ENCODE measurements at regions not wholly inside any gene's neighbourhood (a gene's known extent, or its start where the extent isn't known, plus 50 kb on each side); places are given as distances from the start of the nearest gene placed in this dataset.

DNA sequence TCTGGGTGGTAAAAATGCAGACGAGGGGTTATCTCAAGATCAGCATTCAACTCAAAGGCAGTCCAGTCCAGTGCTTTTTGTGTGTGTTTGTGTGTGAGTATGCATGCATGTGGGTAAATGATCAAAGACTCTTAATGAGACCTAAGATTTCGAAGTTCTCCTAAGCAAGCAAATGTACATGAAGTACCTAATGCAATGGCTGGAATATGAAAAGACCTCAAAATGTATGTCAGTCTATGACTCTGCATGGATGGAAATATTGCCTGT, 151.0 kb upstream of the L3MBTL4 start:
- H3K36me3 ChIP-seq (replicated peaks in 1 of 2; ENCODE audit: control extremely low read depth in 1 of 2, control insufficient read depth in 1 of 2, extremely low read depth in 1 of 2, insufficient read depth in 2 of 2, low read length in 1 of 2): no peaks in the 10 kb centered on the region
- ATAC-seq (ENCODE audit: low read depth) (no peak), DNase-seq (no peak)
- H4K20me1 ChIP-seq (ENCODE audit: control insufficient read depth, insufficient read depth, low read length, poor library complexity, severe bottlenecking): no peaks in the 10 kb centered on the region
- POLR2A ChIA-PET: no interaction called here
- H3K9me3 ChIP-seq (ENCODE audit: control extremely low read depth in 1 of 3, control insufficient read depth in 2 of 3, insufficient read depth in 1 of 3, low read length in 2 of 3): no peaks in the 10 kb centered on the region
- Mint-ChIP-seq H3K27ac (no peak overlapping the region), H3K27me3 (no peaks in the 10 kb centered on the region), H3K4me3 (no peak overlapping the region), H3K4me1 (no peaks in the 10 kb centered on the region), H3K9me3 (ENCODE audit: insufficient read depth) (no peaks in the 10 kb centered on the region)
- no peaks in the 10 kb centered on the region for H3K4me1 ChIP-seq (ENCODE audit: control insufficient read depth in 2 of 2, insufficient read depth in 2 of 2, low read length in 2 of 2)
- no peaks in the 10 kb centered on the region for H3K79me2 ChIP-seq (ENCODE audit: control insufficient read depth, insufficient read depth, low read length)
- CTCF ChIA-PET: no interaction called here
- no peak overlapping the region for H3K27ac ChIP-seq (ENCODE audit: low read length in 2 of 2)
- no peak overlapping the region for H3K4me2 ChIP-seq (replicated peaks; ENCODE audit: low read depth, low read length, poor library complexity, severe bottlenecking)
- H3K27me3 ChIP-seq (replicated peaks in 1 of 4; ENCODE audit: control extremely low read depth in 1 of 4, control insufficient read depth in 3 of 4, insufficient read depth in 4 of 4, low read length in 3 of 4): no peaks in the 10 kb centered on the region
- 40% methylated on average over 1 of the region's 2 CpGs for WGBS (ENCODE audit: insufficient coverage)
- TF ChIP-seq, protein P1, sequence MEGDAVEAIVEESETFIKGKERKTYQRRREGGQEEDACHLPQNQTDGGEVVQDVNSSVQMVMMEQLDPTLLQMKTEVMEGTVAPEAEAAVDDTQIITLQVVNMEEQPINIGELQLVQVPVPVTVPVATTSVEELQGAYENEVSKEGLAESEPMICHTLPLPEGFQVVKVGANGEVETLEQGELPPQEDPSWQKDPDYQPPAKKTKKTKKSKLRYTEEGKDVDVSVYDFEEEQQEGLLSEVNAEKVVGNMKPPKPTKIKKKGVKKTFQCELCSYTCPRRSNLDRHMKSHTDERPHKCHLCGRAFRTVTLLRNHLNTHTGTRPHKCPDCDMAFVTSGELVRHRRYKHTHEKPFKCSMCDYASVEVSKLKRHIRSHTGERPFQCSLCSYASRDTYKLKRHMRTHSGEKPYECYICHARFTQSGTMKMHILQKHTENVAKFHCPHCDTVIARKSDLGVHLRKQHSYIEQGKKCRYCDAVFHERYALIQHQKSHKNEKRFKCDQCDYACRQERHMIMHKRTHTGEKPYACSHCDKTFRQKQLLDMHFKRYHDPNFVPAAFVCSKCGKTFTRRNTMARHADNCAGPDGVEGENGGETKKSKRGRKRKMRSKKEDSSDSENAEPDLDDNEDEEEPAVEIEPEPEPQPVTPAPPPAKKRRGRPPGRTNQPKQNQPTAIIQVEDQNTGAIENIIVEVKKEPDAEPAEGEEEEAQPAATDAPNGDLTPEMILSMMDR (IDR thresholded peaks at IDR 0.05): no peak
- no peak for TF ChIP-seq EZH2 (IDR thresholded peaks at IDR 0.05; ENCODE audit: borderline replicate concordance, insufficient read depth, low read depth, low read length, poor library complexity, severe bottlenecking)
- no peak overlapping the region for H3K9ac ChIP-seq (ENCODE audit: low read length)
- H3K4me3 ChIP-seq (ENCODE audit: control extremely low read depth in 1 of 5, extremely low read depth in 1 of 5, insufficient read depth in 1 of 5, low read depth in 2 of 5, low read length in 4 of 5): no peak overlapping the region
- H2AFZ ChIP-seq (ENCODE audit: insufficient read depth, low read depth, low read length, poor library complexity, severe bottlenecking): no peak overlapping the region
- intact Hi-C loops (cut with micrococcal nuclease): no loop called here

DNA sequence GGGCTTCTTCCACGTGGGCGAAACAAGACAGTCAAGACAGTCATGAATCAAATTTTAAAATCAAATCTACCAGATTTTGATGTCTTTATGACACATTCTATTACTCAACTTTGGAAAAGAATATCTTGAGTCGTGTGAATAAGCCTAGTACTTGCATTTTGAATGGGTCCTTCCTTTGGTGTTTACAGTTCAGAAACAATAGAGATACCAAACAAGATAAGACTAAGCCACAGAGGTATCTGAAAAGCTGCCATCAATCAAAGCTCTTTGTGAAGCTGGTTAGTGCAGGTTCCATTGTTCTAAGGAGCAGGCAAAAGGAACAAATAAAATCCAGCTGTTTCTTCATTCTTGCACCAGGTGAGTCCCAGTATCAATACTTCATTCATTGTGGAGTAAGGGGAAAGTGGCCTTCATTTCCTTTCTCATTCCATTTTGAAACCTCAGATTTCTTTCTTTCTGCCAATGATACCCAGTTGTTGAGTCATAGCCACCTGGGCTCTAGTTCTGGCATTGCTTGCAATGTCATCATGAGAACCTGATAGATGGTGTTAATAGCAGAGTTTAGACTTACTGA, 151.7 kb upstream of the L3MBTL4 start:
- H3K4me3 ChIP-seq (ENCODE audit: control extremely low read depth in 1 of 5, extremely low read depth in 1 of 5, insufficient read depth in 1 of 5, low read depth in 2 of 5, low read length in 4 of 5): no peak overlapping the region
- no peak for DNase-seq
- no peaks in the 10 kb centered on the region for H3K27me3 ChIP-seq (replicated peaks in 1 of 4; ENCODE audit: control extremely low read depth in 1 of 4, control insufficient read depth in 3 of 4, insufficient read depth in 4 of 4, low read length in 3 of 4)
- no peaks in the 10 kb centered on the region for H3K4me1 ChIP-seq (ENCODE audit: control insufficient read depth in 2 of 2, insufficient read depth in 2 of 2, low read length in 2 of 2)
- WGBS (ENCODE audit: insufficient coverage): no CpG with 5 or more reads among the region's 3 CpGs
- Mint-ChIP-seq H3K27me3 (no peaks in the 10 kb centered on the region), H3K9me3 (ENCODE audit: insufficient read depth) (no peaks in the 10 kb centered on the region), H3K4me3 (no peak overlapping the region), H3K27ac (no peak overlapping the region), H3K4me1 (no peaks in the 10 kb centered on the region)
- CTCF ChIA-PET: no interaction called here
- intact Hi-C loops (cut with micrococcal nuclease): no loop called here
- ATAC-seq (ENCODE audit: low read depth): no peak
- POLR2A ChIA-PET: no interaction called here
- TF ChIP-seq, protein P1 (IDR thresholded peaks at IDR 0.05): no peak
- no peak for TF ChIP-seq EZH2 (IDR thresholded peaks at IDR 0.05; ENCODE audit: borderline replicate concordance, insufficient read depth, low read depth, low read length, poor library complexity, severe bottlenecking)
- H2AFZ ChIP-seq (ENCODE audit: insufficient read depth, low read depth, low read length, poor library complexity, severe bottlenecking): no peak overlapping the region
- H3K4me2 ChIP-seq (replicated peaks; ENCODE audit: low read depth, low read length, poor library complexity, severe bottlenecking): no peak overlapping the region
- no peaks in the 10 kb centered on the region for H3K79me2 ChIP-seq (ENCODE audit: control insufficient read depth, insufficient read depth, low read length)
- peaks cover 0 to 4% (median 0%) of the 10 kb centered on the region in 3 donors for H3K9me3 ChIP-seq (ENCODE audit: control extremely low read depth in 1 of 3, control insufficient read depth in 2 of 3, insufficient read depth in 1 of 3, low read length in 2 of 3)
- H3K27ac ChIP-seq (ENCODE audit: low read length in 2 of 2): no peak overlapping the region
- H3K9ac ChIP-seq (ENCODE audit: low read length): no peak overlapping the region
- H3K36me3 ChIP-seq (replicated peaks in 1 of 2; ENCODE audit: control extremely low read depth in 1 of 2, control insufficient read depth in 1 of 2, extremely low read depth in 1 of 2, insufficient read depth in 2 of 2, low read length in 1 of 2): no peaks in the 10 kb centered on the region
- no peaks in the 10 kb centered on the region for H4K20me1 ChIP-seq (ENCODE audit: control insufficient read depth, insufficient read depth, low read length, poor library complexity, severe bottlenecking)
